Type B pancreatic cell (in vitro differentiated cells): ENCODE measurements at regions not wholly inside any gene's neighbourhood (a gene's known extent, or its start where the extent isn't known, plus 50 kb on each side); places are given as distances from the start of the nearest gene placed in this dataset.

Experiments used
- DNase-seq: peaks from one replicate; pipeline ENCODE4 v3.0.0; 2021; ENCODE audit warnings: mixed read lengths; ENCODE audit not compliant: unreplicated experiment; ENCODE audit errors: extremely low spot score
- H3K27ac Mint-ChIP-seq: 2 replicates; pipeline ENCODE4 v1.8.0; 2021; ENCODE audit warnings: mild to moderate bottlenecking, mixed read lengths
- H3K27me3 Mint-ChIP-seq: 2 replicates; pipeline ENCODE4 v1.8.0; 2021; ENCODE audit warnings: mixed read lengths
- H3K36me3 Mint-ChIP-seq: 2 replicates; pipeline ENCODE4 v1.8.0; 2021; ENCODE audit warnings: mixed read lengths
- H3K4me1 Mint-ChIP-seq: one replicate; pipeline ENCODE4 v1.8.0; 2021; ENCODE audit warnings: mixed read lengths; ENCODE audit not compliant: unreplicated experiment
- H3K4me3 Mint-ChIP-seq: 2 replicates; pipeline ENCODE4 v1.8.0; 2021; ENCODE audit warnings: mild to moderate bottlenecking, mixed read lengths
- H3K9me3 Mint-ChIP-seq: 2 replicates; pipeline ENCODE4 v1.8.0; 2021; ENCODE audit warnings: mixed read lengths
- TF ChIP-seq, protein P1 (sequence below): fragments of 200-600 bp; sonication (generic); conservative IDR thresholded peaks from 2 replicates; pipeline ENCODE4 v1.5.0; 2021; ENCODE audit warnings: antibody characterized with exemption, mild to moderate bottlenecking

DNA sequence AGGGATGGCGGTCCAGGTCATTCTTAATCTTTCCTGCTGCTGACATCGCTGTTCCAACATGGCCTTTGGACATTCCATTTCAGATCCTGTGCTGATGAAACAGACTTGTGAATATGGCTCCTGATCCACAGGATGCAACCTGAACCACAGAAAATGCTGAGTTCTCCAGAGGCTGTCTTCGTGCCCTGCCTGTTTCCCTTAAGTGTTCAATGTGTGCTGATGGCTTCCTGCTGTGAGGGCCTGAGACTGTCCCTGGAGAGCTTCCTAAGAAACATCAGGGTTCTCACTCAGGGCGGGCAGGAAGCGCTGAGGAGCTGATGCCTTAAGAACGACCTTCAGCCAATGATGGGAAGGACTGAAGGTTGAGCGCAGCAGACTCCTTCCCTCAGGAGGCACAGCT is 909.4 kb downstream of the UQCRFS1 start:
- Mint-ChIP-seq H3K36me3 (no peaks in the 10 kb centered on the region), H3K4me3 (no peak overlapping the region), H3K27me3 (peaks cover 11% of the 10 kb centered on the region), H3K4me1 (peaks cover 4% of the 10 kb centered on the region), H3K27ac (no peak overlapping the region), H3K9me3 (no peaks in the 10 kb centered on the region)
- TF ChIP-seq, protein P1, sequence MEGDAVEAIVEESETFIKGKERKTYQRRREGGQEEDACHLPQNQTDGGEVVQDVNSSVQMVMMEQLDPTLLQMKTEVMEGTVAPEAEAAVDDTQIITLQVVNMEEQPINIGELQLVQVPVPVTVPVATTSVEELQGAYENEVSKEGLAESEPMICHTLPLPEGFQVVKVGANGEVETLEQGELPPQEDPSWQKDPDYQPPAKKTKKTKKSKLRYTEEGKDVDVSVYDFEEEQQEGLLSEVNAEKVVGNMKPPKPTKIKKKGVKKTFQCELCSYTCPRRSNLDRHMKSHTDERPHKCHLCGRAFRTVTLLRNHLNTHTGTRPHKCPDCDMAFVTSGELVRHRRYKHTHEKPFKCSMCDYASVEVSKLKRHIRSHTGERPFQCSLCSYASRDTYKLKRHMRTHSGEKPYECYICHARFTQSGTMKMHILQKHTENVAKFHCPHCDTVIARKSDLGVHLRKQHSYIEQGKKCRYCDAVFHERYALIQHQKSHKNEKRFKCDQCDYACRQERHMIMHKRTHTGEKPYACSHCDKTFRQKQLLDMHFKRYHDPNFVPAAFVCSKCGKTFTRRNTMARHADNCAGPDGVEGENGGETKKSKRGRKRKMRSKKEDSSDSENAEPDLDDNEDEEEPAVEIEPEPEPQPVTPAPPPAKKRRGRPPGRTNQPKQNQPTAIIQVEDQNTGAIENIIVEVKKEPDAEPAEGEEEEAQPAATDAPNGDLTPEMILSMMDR = no peak
- DNase-seq = no peak

DNA sequence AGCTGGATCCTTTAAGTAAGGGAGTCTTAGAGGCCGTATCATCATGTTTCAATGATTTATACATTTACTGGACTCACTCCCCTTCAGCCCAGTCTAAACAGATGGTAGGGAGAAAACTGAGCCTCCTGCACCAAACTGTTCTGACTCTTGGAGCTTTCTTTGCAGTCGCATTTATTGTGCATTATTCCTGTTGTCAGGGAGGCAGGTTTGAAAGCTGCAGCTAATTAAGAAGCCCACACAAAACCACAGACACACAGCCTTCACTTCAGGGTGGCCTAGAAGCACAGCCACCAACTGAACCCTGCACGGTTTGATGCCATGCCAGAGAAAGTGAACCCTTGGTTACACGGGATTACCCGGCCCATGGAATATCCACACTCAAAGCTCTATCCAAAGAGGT is 911.0 kb downstream of the UQCRFS1 start:
- peaks cover 4% of the 10 kb centered on the region for H3K4me1 Mint-ChIP-seq
- H3K9me3 Mint-ChIP-seq = no peaks in the 10 kb centered on the region
- H3K36me3 Mint-ChIP-seq = no peaks in the 10 kb centered on the region
- H3K27me3 Mint-ChIP-seq = peaks cover 11% of the 10 kb centered on the region
- DNase-seq = no peak
- no peak overlapping the region for H3K4me3 Mint-ChIP-seq
- no peak overlapping the region for H3K27ac Mint-ChIP-seq
- TF ChIP-seq, protein P1 = no peak

DNA sequence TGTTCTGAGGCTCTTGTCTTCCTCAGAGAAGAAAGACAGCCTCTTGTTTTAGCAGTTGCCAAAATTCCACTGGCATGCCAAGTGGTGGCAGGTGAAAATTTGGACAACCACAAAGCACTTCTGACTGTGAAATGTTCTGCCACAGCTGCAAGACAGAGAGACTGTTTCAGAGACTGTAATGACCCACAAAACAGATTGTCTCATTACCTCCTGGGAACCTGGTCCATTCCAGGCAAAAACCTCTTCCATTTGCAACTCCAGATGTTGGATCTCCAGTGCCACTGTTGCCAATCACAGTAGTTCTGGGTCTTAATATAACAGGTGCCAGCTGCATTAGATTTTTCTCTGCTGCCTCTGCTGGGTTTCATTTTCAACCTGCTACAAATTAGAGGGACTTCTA is 911.5 kb downstream of the UQCRFS1 start:
- TF ChIP-seq, protein P1 = no peak
- no peak overlapping the region for H3K4me3 Mint-ChIP-seq
- H3K27me3 Mint-ChIP-seq = peaks cover 11% of the 10 kb centered on the region
- peaks cover 4% of the 10 kb centered on the region for H3K4me1 Mint-ChIP-seq
- no peak for DNase-seq
- no peaks in the 10 kb centered on the region for H3K36me3 Mint-ChIP-seq
- no peaks in the 10 kb centered on the region for H3K9me3 Mint-ChIP-seq
- H3K27ac Mint-ChIP-seq = no peak overlapping the region

DNA sequence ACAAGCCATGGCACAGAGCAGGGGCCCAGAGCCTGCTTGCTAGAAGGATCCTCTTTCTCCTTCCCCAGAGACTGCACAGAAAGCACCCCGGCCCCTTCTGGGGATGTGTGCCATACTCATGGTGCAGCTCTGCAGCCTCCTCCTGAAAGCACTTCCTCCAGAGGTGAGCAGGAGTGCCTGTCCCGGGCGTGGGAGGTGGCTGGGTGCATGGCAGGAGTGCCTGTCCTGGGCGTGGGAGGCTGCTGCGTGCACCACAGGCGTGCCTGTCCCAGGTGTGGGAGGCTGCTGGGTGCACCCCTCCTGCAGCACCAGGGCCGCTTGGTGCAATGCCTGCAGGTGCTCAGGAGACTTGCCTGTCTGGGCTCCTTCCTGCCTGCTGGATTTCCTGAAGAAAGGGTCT is 913.3 kb downstream of the UQCRFS1 start:
- Mint-ChIP-seq H3K9me3 (no peaks in the 10 kb centered on the region), H3K36me3 (no peaks in the 10 kb centered on the region), H3K4me3 (no peak overlapping the region), H3K27me3 (peaks cover 6% of the 10 kb centered on the region), H3K4me1 (peaks cover 4% of the 10 kb centered on the region), H3K27ac (peak overlapping the region; percentile 55)
- TF ChIP-seq, protein P1 = no peak
- no peak for DNase-seq

DNA sequence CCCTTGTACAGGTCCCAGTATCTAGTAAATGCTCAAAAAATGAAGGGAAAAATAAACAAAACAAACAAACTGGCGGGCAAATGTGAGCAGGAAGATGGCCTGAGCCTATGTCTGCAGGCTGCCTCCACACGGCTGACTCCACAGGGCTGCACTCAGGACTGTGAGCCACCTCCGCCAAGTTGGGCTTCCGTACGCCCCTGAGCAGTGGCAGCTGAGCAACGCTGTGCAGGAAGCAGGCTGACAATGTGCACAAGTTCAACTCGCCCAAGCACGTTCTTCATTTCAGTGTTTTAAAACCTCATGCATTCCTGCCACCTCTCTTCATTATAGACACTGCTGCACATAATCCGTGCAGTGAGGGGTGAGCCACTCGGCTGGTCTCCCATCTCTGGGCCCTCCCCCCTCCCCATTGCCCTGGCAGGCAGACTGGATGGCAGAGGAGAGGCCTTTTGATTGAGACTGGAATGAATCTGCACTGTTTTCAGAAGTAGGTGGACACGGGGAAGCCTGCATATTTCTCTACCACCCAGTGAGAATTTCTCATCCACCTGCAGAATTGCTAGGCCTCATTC is 915.3 kb downstream of the UQCRFS1 start:
- Mint-ChIP-seq H3K27ac (no peak overlapping the region), H3K4me3 (no peak overlapping the region), H3K36me3 (no peaks in the 10 kb centered on the region), H3K9me3 (no peaks in the 10 kb centered on the region), H3K27me3 (peaks cover 8% of the 10 kb centered on the region), H3K4me1 (peaks cover 10% of the 10 kb centered on the region)
- no peak for DNase-seq
- TF ChIP-seq, protein P1 = no peak

DNA sequence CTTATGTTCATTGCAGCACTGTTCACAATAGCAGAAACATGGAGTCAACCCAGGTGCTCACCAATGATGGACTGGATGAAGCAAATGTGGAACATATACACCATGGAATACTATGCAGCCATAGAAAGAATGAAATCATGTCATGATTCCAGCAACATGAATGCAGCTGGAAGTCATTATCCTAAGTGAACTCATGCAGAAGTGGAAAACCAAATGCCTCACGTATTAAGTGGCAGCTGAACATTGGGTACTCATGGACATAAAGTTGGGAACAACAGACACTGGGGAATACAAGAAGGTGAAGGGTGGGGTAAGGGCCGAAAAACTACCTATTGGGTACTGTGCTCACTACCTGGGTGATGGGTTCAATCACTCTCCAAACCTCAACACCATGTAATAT is 915.9 kb downstream of the UQCRFS1 start:
- Mint-ChIP-seq H3K27me3 (peaks cover 8% of the 10 kb centered on the region), H3K9me3 (no peaks in the 10 kb centered on the region), H3K36me3 (no peaks in the 10 kb centered on the region), H3K27ac (no peak overlapping the region), H3K4me3 (no peak overlapping the region), H3K4me1 (peaks cover 14% of the 10 kb centered on the region)
- TF ChIP-seq, protein P1 = no peak
- DNase-seq = no peak
